GM18498 (cell line): ENCODE measurements at regions not wholly inside any gene's neighbourhood (a gene's known extent, or its start where the extent isn't known, plus 50 kb on each side); places are given as distances from the start of the nearest gene placed in this dataset.

Experiments used
- ATAC-seq: cut with Tn5 transposase; IDR thresholded peaks from one replicate; pipeline ENCODE4 v1.9.1; 2021; ENCODE audit warnings: mild to moderate bottlenecking, moderate library complexity; ENCODE audit not compliant: unreplicated experiment

- ATAC-seq = no peak
Measured at GRCh38 chr10:83647526-83647925, 491.8 kb upstream of the GHITM start.

GRCh38 chr10:83648201-83648600 lies 491.1 kb upstream of the GHITM start:
- no peak for ATAC-seq

GRCh38 chr10:83649471-83649870 lies 489.8 kb upstream of the GHITM start:
- ATAC-seq = no peak

GRCh38 chr10:83654689-83655088 lies 484.6 kb upstream of the GHITM start:
- no peak for ATAC-seq

GRCh38 chr10:83656924-83657323 lies 482.4 kb upstream of the GHITM start:
- ATAC-seq = no peak

- no peak for ATAC-seq
Measured at GRCh38 chr10:83657487-83657886, 481.8 kb upstream of the GHITM start.

- ATAC-seq = no peak
Measured at GRCh38 chr10:83663918-83664317, 475.4 kb upstream of the GHITM start.

- ATAC-seq = no peak
Measured at GRCh38 chr10:83666762-83667161, 472.5 kb upstream of the GHITM start.

- no peak for ATAC-seq
Measured at GRCh38 chr10:83667594-83667993, 471.7 kb upstream of the GHITM start.

GRCh38 chr10:83673316-83673715 lies 466.0 kb upstream of the GHITM start:
- ATAC-seq = no peak

- peak; percentile 19 for ATAC-seq
Measured at GRCh38 chr10:83677795-83678194, 461.5 kb upstream of the GHITM start.

GRCh38 chr10:83678850-83679249 lies 460.5 kb upstream of the GHITM start:
- ATAC-seq = peak; percentile 28

- ATAC-seq = peak; percentile 99
Measured at GRCh38 chr10:83680470-83680891, 458.8 kb upstream of the GHITM start.

- no peak for ATAC-seq
Measured at GRCh38 chr10:83682414-83682813, 456.9 kb upstream of the GHITM start.

- ATAC-seq = no peak
Measured at GRCh38 chr10:83685458-83685857, 453.9 kb upstream of the GHITM start.

- no peak for ATAC-seq
Measured at GRCh38 chr10:83691791-83692596, 447.3 kb upstream of the GHITM start.

- ATAC-seq = no peak
Measured at GRCh38 chr10:83698899-83699298, 440.4 kb upstream of the GHITM start.

GRCh38 chr10:83701799-83702198 lies 437.5 kb upstream of the GHITM start:
- ATAC-seq = no peak

GRCh38 chr10:83702731-83703130 lies 436.6 kb upstream of the GHITM start:
- no peak for ATAC-seq

- ATAC-seq = no peak
Measured at GRCh38 chr10:83706120-83706519, 433.2 kb upstream of the GHITM start.

GRCh38 chr10:83706952-83707582 lies 432.2 kb upstream of the GHITM start:
- no peak for ATAC-seq

GRCh38 chr10:83713423-83713822 lies 425.9 kb upstream of the GHITM start:
- no peak for ATAC-seq
